HG03064 (cell line): ENCODE measurements at regions not wholly inside any gene's neighbourhood (a gene's known extent, or its start where the extent isn't known, plus 50 kb on each side); places are given as distances from the start of the nearest gene placed in this dataset.

Experiments used
- ATAC-seq: cut with Tn5 transposase; IDR thresholded peaks from one replicate; pipeline ENCODE4 v1.9.1; 2021; ENCODE audit warnings: low read depth; ENCODE audit not compliant: unreplicated experiment

- ATAC-seq, result no peak
These were observed 50.6 kb upstream of the OSR1 start for GRCh38 chr2:19409046-19409445.

GRCh38 chr2:19408592-19408991, 50.2 kb upstream of the OSR1 start:
- no peak for ATAC-seq
